K562 (cell line): ENCODE measurements at regions not wholly inside any gene's neighbourhood (a gene's known extent, or its start where the extent isn't known, plus 50 kb on each side); places are given as distances from the start of the nearest gene placed in this dataset.
A peak's percentile ranks its signal among the peaks of the same experiment; 100 is the strongest.

Experiments used
- ATAC-seq: fragments of 200-7000 bp; cut with Tn5 transposase; 3 replicates; pipeline ENCODE4 v1.9.1; 2020; ENCODE audit warnings: moderate library complexity
- BruUV-seq: library from RNA; stranded (reverse); fragments of 400-500 nt; replicated peaks from 2 replicates; lab custom pipeline; 2021; lab: Mats Ljungman, UMichigan
- CTCF ChIA-PET: fragments of 300-600 bp; formaldehyde crosslinking; extraction: SDS; loops from one replicate; lab custom pipeline; 2021; ENCODE audit warnings: low intra/inter-chr PET ratio; lab: Yijun Ruan, JAX
- POLR2A ChIA-PET: fragments of 300-600, 350-650 bp; sonication (Branson Sonifier 250); formaldehyde crosslinking; extraction: SDS; loops from one replicate; lab custom pipeline; 2021; ENCODE audit warnings: antibody characterized with exemption, inconsistent platforms; lab: Yijun Ruan, JAX
- DNase-seq, 4 experiments: peaks; one replicate each; pipeline versions ENCODE4 v3.0.0 to v3.0.0-alpha.2; 2011 to 2018; ENCODE audit warnings: low spot score in 3 of 4, mixed read lengths in 3 of 4; ENCODE audit errors: extremely low read depth in 1 of 4
- FAIRE-seq: peaks from 2 replicates; lab custom pipeline; 2011; peaks lifted over from hg19 to GRCh38; lab: Jason Lieb, UNC
- H2AFZ ChIP-seq: 2 replicates; pipeline ENCODE4 v1.6.0; 2011; ENCODE audit warnings: low read depth, low read length, control low read depth, inconsistent platforms
- H3K27ac ChIP-seq: fragments of 200-600 bp; 3 replicates; pipeline ENCODE4 v1.8.0; 2011; ENCODE audit warnings: low read depth, mild to moderate bottlenecking, control low read depth, inconsistent platforms, low read length, moderate library complexity, mixed read lengths; ENCODE audit errors: extremely low read depth
- H3K27me3 ChIP-seq, 2 experiments: fragments of 300-600 bp in 1 of 2; 2 replicates in 1 of 2; 3 replicates in 1 of 2; pipeline versions ENCODE4 v1.6.0 to v1.8.0; 2011; ENCODE audit warnings: inconsistent platforms in 2 of 2, low read length in 2 of 2, mild to moderate bottlenecking in 1 of 2, mixed read lengths in 1 of 2, moderate library complexity in 1 of 2; ENCODE audit not compliant: control insufficient read depth in 2 of 2, insufficient read depth in 2 of 2
- H3K36me3 ChIP-seq: fragments of 300-600 bp; 3 replicates; pipeline ENCODE4 v1.8.0; 2011; ENCODE audit warnings: mild to moderate bottlenecking, low read length, inconsistent platforms; ENCODE audit not compliant: control insufficient read depth, insufficient read depth
- H3K4me1 ChIP-seq, 2 experiments: fragments of 200-600 bp in 1 of 2; replicated peaks in 1 of 2; 2 replicates in 1 of 2; 3 replicates in 1 of 2; pipeline versions ENCODE4 v1.5.1 to v1.8.0; 2011; ENCODE audit warnings: inconsistent platforms in 2 of 2, low read length in 2 of 2, mild to moderate bottlenecking in 1 of 2, mixed read lengths in 1 of 2, moderate library complexity in 1 of 2; ENCODE audit not compliant: control insufficient read depth in 2 of 2, insufficient read depth in 2 of 2
- H3K4me2 ChIP-seq: 2 replicates; pipeline ENCODE4 v1.6.1; 2011; ENCODE audit warnings: low read length, control low read depth, inconsistent platforms, mixed read lengths; ENCODE audit not compliant: insufficient read depth
- H3K4me3 ChIP-seq: fragments of 200-600 bp; sonication (generic), shearing (Covaris generic); 2 replicates; pipeline ENCODE4 v1.5.1; 2016; ENCODE audit warnings: control low read depth, inconsistent platforms
- H3K79me2 ChIP-seq: fragments of 200-600 bp; 3 replicates; pipeline ENCODE4 v1.8.0; 2011; ENCODE audit warnings: low read length, inconsistent platforms; ENCODE audit not compliant: control insufficient read depth, insufficient read depth
- H3K9ac ChIP-seq, 2 experiments: 2 replicates each; pipeline versions ENCODE4 v1.6.0 to v1.6.1; 2011; ENCODE audit warnings: low read depth in 2 of 2, low read length in 2 of 2, control low read depth in 1 of 2, inconsistent platforms in 1 of 2, mild to moderate bottlenecking in 1 of 2, mixed read lengths in 1 of 2; ENCODE audit not compliant: insufficient read depth in 1 of 2
- H3K9me1 ChIP-seq: one replicate; pipeline ENCODE4 v1.6.0; 2011; ENCODE audit warnings: inconsistent platforms, mild to moderate bottlenecking, low read length, moderate library complexity; ENCODE audit not compliant: control insufficient read depth, insufficient read depth
- H3K9me3 ChIP-seq: replicated peaks from 2 replicates; pipeline ENCODE4 v1.5.1; 2011; ENCODE audit warnings: low read depth, low read length, inconsistent platforms; ENCODE audit not compliant: control insufficient read depth, insufficient read depth
- H4K20me1 ChIP-seq: replicated peaks from 2 replicates; pipeline ENCODE4 v1.6.1; 2011; ENCODE audit warnings: low read length, inconsistent platforms, mixed read lengths; ENCODE audit not compliant: control insufficient read depth, insufficient read depth
- CTBP1 ChIP-seq: fragments of 450-650 bp; IDR thresholded peaks from 2 replicates; pipeline ENCODE4 v1.6.1; 2016; ENCODE audit warnings: borderline replicate concordance
- DMBX1 ChIP-seq: fragments of 250-450 bp; sonication (Bioruptor Pico); IDR thresholded peaks from 2 replicates; pipeline ENCODE4 v1.8.0; 2022; ENCODE audit warnings: inconsistent platforms, mild to moderate bottlenecking, moderate library complexity, borderline replicate concordance
- EP300 ChIP-seq: IDR thresholded peaks from 2 replicates; pipeline ENCODE4 v1.6.1; 2012; ENCODE audit warnings: low read length, improper control_type of control experiment
- ETV1 ChIP-seq: fragments of 450-650 bp; conservative IDR thresholded peaks from 2 replicates; pipeline ENCODE4 v1.6.1; 2016; ENCODE audit warnings: missing genetic modification characterization, control low read depth, low read depth, missing compliant biosample characterization
- HDAC2 ChIP-seq: fragments of 450-650 bp; IDR thresholded peaks from 2 replicates; pipeline ENCODE4 v1.6.1; 2016; ENCODE audit warnings: mild to moderate bottlenecking
- HMGN3 ChIP-seq: IDR thresholded peaks from 2 replicates; pipeline ENCODE4 v1.6.1; 2011; ENCODE audit warnings: borderline replicate concordance, low read depth, mild to moderate bottlenecking, mixed read lengths, low read length; ENCODE audit not compliant: insufficient read length; ENCODE audit errors: extremely low read depth
- MTF1 ChIP-seq: fragments of 250-450 bp; sonication (Bioruptor Pico); IDR thresholded peaks from 2 replicates; pipeline ENCODE4 v1.9.0; 2021; ENCODE audit warnings: moderate library complexity, mild to moderate bottlenecking, inconsistent platforms, borderline replicate concordance
- NFE2 ChIP-seq: IDR thresholded peaks from 2 replicates; pipeline ENCODE4 v1.6.1; 2014; ENCODE audit warnings: antibody characterized with exemption, low read depth
- NFIC ChIP-seq: fragments of 450-650 bp; IDR thresholded peaks from 2 replicates; pipeline ENCODE4 v1.6.1; 2017; ENCODE audit warnings: mild to moderate bottlenecking, inconsistent platforms
- NFIX ChIP-seq: fragments of 250-450 bp; sonication (Bioruptor Pico); IDR thresholded peaks from 2 replicates; pipeline ENCODE4 v1.4.0; 2020; ENCODE audit warnings: low read depth, mild to moderate bottlenecking, moderate library complexity
- PHF20 ChIP-seq: fragments of 450-650 bp; IDR thresholded peaks from 2 replicates; pipeline ENCODE4 v1.6.1; 2018; ENCODE audit not compliant: partially characterized antibody
- PHF8 ChIP-seq: fragments of 200-600 bp; sonication (generic); IDR thresholded peaks from 2 replicates; pipeline ENCODE4 v1.6.1; 2012; ENCODE audit warnings: mixed run types, mild to moderate bottlenecking, inconsistent platforms, low read length, moderate library complexity, borderline replicate concordance
- STAT5B ChIP-seq: fragments of 250-450 bp; sonication (Bioruptor Pico); IDR thresholded peaks from 2 replicates; pipeline ENCODE4 v1.8.0; 2021; ENCODE audit warnings: mild to moderate bottlenecking, inconsistent platforms
- TCFL5 ChIP-seq: fragments of 250-450 bp; sonication (Bioruptor Pico); conservative IDR thresholded peaks from 2 replicates; pipeline ENCODE4 v1.6.1; 2021; ENCODE audit warnings: mild to moderate bottlenecking, moderate library complexity, matching md5 sums
- WHSC1 ChIP-seq: IDR thresholded peaks from one replicate; pipeline ENCODE4 v1.6.1; 2012; ENCODE audit warnings: low read length, control low read depth, inconsistent platforms
- WGBS: fragments of 100-300 bp; shearing (Covaris generic); methylation state at CpG from one replicate; pipeline ENCODE4 v1.1.6; 2016; ENCODE audit warnings: low coverage, mixed read lengths; ENCODE audit not compliant: insufficient coverage; ENCODE audit errors: missing lambda C conversion rate; 5-methylcytosine and 5-hydroxymethylcytosine counted together
- in situ Hi-C: fragments of 300-500 bp; cut with MboI; formaldehyde crosslinking; loops from 4 replicates; pipeline ENCODE4 v1.15.0; 2018; ENCODE audit warnings: inconsistent platforms, mixed read lengths
- intact Hi-C: fragments of 100-400 bp; cut with micrococcal nuclease; formaldehyde crosslinking; loops from 2 replicates; pipeline ENCODE4 v1.14.2; 2022
- TF ChIP-seq, protein P1 (sequence below): sonication (generic); formaldehyde crosslinking; IDR thresholded peaks from 2 replicates; pipeline ENCODE4 v1.8.1; 2022; ENCODE audit warnings: missing genetic modification reagents
- TF ChIP-seq, protein P2 (sequence below): conservative IDR thresholded peaks from 2 replicates; pipeline ENCODE4 v1.6.1; 2011; ENCODE audit warnings: low read depth, mild to moderate bottlenecking, low read length; ENCODE audit not compliant: control insufficient read depth

DNA sequence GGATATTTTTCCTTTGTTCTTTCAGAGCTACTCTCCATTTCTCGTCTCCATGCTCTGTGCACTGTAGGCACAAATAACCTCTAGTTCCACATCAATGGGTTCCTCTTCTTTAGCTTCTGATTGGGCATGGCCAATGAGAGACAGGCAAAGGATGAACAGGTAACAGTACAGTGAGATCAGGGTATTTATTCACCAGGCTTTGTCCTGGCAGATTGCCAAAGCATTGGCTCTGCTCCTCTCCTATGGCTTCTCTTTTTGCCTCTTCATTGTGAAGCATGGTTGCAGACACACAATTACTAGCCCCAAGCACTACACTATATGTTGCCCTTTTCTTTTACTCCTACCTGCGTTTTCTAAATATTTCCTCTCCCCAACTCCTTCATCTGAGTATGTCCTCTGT lies 215.1 kb upstream of the ARRDC3 start:
- ChIA-PET CTCF (no interaction called here), POLR2A (no interaction called here)
- Histone ChIP-seq H3K79me2 (no peaks in the 10 kb centered on the region), H3K4me3 (no peak overlapping the region), H3K9me3 (no peaks in the 10 kb centered on the region), H3K36me3 (no peaks in the 10 kb centered on the region), H3K27ac (no peak overlapping the region), H3K4me1 (no peaks in the 10 kb centered on the region), H4K20me1 (no peaks in the 10 kb centered on the region), H3K27me3 (no peaks in the 10 kb centered on the region), H3K9me1 (no peaks in the 10 kb centered on the region), H3K9ac (no peak overlapping the region), H3K4me2 (no peak overlapping the region), H2AFZ (no peak overlapping the region)
- DNase-seq (no peak), ATAC-seq (no peak), FAIRE-seq (no peak)
- in situ Hi-C loops (no loop called here), intact Hi-C loops (no loop called here)
- WGBS, result 3% methylated on average over 2 of the region's 2 CpGs
- TF ChIP-seq CTBP1 (no peak), NFE2 (no peak), NFIC (peak; percentile 71), ETV1 (tag) (no peak), NFIX (peak; percentile 51), WHSC1 (no peak)
- BruUV-seq, result no TSS peak

DNA sequence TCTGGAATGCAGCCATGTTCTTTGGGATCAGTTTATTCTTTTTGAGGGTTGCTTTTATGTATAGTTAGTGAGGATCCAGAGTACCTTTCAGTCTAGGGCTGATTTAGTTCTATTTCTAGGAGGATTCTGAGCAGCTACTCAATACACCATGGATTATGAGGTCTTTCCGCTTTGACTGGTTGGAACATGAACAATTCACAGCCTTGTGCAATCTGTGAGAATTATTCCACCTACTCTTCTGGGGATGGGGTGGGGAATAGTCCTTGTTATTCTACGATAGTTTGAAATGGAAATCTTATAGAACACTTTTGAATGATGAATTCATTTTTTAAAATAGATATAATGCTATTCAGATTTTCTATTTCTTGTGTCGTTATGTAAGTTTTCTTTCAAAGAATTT lies 212.3 kb upstream of the ARRDC3 start:
- Histone ChIP-seq H3K79me2 (no peaks in the 10 kb centered on the region), H3K27ac (no peak overlapping the region), H3K9me3 (no peaks in the 10 kb centered on the region), H3K4me3 (no peak overlapping the region), H3K4me2 (no peak overlapping the region), H3K4me1 (no peaks in the 10 kb centered on the region), H2AFZ (no peak overlapping the region), H4K20me1 (no peaks in the 10 kb centered on the region), H3K27me3 (no peaks in the 10 kb centered on the region), H3K9me1 (no peaks in the 10 kb centered on the region), H3K36me3 (no peaks in the 10 kb centered on the region), H3K9ac (no peak overlapping the region)
- intact Hi-C loops (no loop called here), in situ Hi-C loops (no loop called here)
- FAIRE-seq, result no peak
- WGBS, result 1% methylated on average over 3 of the region's 3 CpGs
- DNase-seq, result no peak
- CTCF ChIA-PET, result no interaction called here
- BruUV-seq, result no TSS peak
- POLR2A ChIA-PET, result no interaction called here
- ATAC-seq, result no peak
- TF ChIP-seq DMBX1 (CRISPR knock-in tag), result no peak
- no peak for TF ChIP-seq TCFL5 (CRISPR knock-in tag)
- no peak for TF ChIP-seq EP300
- TF ChIP-seq, protein P1, sequence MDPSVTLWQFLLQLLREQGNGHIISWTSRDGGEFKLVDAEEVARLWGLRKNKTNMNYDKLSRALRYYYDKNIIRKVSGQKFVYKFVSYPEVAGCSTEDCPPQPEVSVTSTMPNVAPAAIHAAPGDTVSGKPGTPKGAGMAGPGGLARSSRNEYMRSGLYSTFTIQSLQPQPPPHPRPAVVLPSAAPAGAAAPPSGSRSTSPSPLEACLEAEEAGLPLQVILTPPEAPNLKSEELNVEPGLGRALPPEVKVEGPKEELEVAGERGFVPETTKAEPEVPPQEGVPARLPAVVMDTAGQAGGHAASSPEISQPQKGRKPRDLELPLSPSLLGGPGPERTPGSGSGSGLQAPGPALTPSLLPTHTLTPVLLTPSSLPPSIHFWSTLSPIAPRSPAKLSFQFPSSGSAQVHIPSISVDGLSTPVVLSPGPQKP (CRISPR knock-in tag), result no peak
- no peak for TF ChIP-seq PHF20
- no peak for TF ChIP-seq MTF1 (CRISPR knock-in tag)
- no peak for TF ChIP-seq PHF8
- no peak for TF ChIP-seq HDAC2
- no peak for TF ChIP-seq HMGN3
- TF ChIP-seq, protein P2, sequence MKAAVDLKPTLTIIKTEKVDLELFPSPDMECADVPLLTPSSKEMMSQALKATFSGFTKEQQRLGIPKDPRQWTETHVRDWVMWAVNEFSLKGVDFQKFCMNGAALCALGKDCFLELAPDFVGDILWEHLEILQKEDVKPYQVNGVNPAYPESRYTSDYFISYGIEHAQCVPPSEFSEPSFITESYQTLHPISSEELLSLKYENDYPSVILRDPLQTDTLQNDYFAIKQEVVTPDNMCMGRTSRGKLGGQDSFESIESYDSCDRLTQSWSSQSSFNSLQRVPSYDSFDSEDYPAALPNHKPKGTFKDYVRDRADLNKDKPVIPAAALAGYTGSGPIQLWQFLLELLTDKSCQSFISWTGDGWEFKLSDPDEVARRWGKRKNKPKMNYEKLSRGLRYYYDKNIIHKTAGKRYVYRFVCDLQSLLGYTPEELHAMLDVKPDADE, result no peak
- TF ChIP-seq STAT5B (CRISPR knock-in tag), result no peak
